T-helper 2 cell treated with Interferon-gamma antibody and Interleukin-4, amounts not matched to agents 5 μg/mL and 100 μg/mL, for 36 hours (primary cell): ENCODE measurements at regions not wholly inside any gene's neighbourhood (a gene's known extent, or its start where the extent isn't known, plus 50 kb on each side); places are given as distances from the start of the nearest gene placed in this dataset.

Experiments
- DNase-seq: peaks from one replicate; pipeline ENCODE4 v3.0.0; 2021; ENCODE audit warnings: low spot score
- H3K27ac Mint-ChIP-seq: one replicate; pipeline ENCODE4 v1.8.0; 2021; ENCODE audit warnings: mild to moderate bottlenecking, mixed read lengths
- H3K27me3 Mint-ChIP-seq: one replicate; pipeline ENCODE4 v1.8.0; 2021; ENCODE audit warnings: low read depth, mixed read lengths
- H3K36me3 Mint-ChIP-seq: one replicate; pipeline ENCODE4 v1.8.0; 2021; ENCODE audit warnings: low read depth, mixed read lengths
- H3K4me1 Mint-ChIP-seq: one replicate; pipeline ENCODE4 v1.8.0; 2021; ENCODE audit warnings: low read depth, mixed read lengths
- H3K4me3 Mint-ChIP-seq: one replicate; pipeline ENCODE4 v1.8.0; 2022; ENCODE audit warnings: mild to moderate bottlenecking, moderate library complexity, mixed read lengths
- H3K9me3 Mint-ChIP-seq: one replicate; pipeline ENCODE4 v1.8.0; 2021; ENCODE audit warnings: mixed read lengths

DNA sequence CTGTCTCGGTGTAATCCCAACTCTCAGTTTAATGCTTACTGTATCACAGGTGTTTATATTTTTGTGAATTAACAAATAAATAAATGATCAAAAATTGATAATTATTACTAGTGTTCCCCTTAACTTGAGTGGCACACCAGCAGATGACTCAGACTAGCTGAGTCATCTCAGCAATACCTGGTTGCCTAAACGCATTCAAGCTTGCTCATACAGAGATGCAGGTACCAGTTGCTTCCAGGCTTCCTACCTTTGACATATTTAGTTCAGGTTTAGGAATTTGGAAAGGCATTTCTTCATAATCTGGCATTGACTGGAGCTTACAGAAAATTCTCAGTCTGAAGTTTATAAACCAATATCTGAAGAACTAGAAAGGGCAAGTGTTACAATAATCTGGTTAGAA lies 78.9 kb upstream of the LMO4 start:
- H3K4me3 Mint-ChIP-seq, result no peak overlapping the region
- no peaks in the 10 kb centered on the region for H3K4me1 Mint-ChIP-seq
- peaks cover 4% of the 10 kb centered on the region for H3K27me3 Mint-ChIP-seq
- no peak overlapping the region for H3K27ac Mint-ChIP-seq
- no peak for DNase-seq
- no peaks in the 10 kb centered on the region for H3K36me3 Mint-ChIP-seq
- no peaks in the 10 kb centered on the region for H3K9me3 Mint-ChIP-seq

DNA sequence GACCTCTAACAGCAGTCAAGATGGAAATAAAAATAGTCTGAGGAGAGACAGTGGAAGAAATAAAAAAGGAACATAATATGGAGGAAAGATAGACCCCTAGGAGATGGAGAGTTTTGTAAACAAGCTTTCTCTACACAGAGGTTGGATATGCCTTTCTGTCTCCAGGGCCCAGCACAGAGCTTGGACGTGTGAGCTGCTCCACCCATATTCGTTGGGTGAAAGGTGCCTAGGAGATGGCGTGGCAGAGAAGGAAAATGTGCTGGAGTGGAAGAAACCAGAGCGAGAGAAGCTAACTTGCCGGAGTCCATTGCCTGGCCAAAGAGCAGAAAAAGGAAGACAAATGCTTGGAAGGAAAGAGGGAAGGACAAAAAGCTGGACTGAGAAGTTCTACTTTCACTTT lies 78.3 kb upstream of the LMO4 start:
- H3K27ac Mint-ChIP-seq, result no peak overlapping the region
- no peaks in the 10 kb centered on the region for H3K36me3 Mint-ChIP-seq
- no peaks in the 10 kb centered on the region for H3K9me3 Mint-ChIP-seq
- H3K4me3 Mint-ChIP-seq, result no peak overlapping the region
- no peaks in the 10 kb centered on the region for H3K4me1 Mint-ChIP-seq
- peaks cover 3% of the 10 kb centered on the region for H3K27me3 Mint-ChIP-seq
- no peak for DNase-seq

DNA sequence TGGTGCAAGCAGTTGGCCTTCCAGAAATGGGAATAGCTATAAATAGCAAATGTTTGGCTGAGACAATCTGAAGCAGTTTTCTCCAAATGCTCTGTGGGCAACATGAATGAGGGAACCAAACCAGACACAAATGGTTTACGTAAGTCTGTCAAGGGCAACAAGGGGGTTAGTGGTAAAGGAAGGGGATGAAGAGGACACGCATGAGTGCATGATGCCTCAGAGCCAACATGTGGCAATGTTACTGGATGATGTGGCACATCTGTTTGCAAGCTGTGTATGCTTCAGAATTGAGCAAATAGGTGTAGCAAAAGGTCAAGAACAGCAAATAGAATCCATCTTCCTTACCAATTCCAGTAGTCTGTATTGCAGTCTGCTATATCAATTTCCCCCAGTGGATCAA lies 76.3 kb upstream of the LMO4 start:
- Mint-ChIP-seq H3K27me3 (peaks cover 3% of the 10 kb centered on the region), H3K27ac (no peak overlapping the region), H3K4me3 (no peak overlapping the region), H3K4me1 (no peaks in the 10 kb centered on the region), H3K9me3 (no peaks in the 10 kb centered on the region), H3K36me3 (no peaks in the 10 kb centered on the region)
- no peak for DNase-seq

- no peak for DNase-seq
- Mint-ChIP-seq H3K9me3 (no peaks in the 10 kb centered on the region), H3K4me3 (no peak overlapping the region), H3K27ac (no peak overlapping the region), H3K27me3 (peaks cover 5% of the 10 kb centered on the region), H3K4me1 (no peaks in the 10 kb centered on the region), H3K36me3 (no peaks in the 10 kb centered on the region)
These were observed 66.0 kb upstream of the LMO4 start for GRCh38 chr1:87262688-87263087.

DNA sequence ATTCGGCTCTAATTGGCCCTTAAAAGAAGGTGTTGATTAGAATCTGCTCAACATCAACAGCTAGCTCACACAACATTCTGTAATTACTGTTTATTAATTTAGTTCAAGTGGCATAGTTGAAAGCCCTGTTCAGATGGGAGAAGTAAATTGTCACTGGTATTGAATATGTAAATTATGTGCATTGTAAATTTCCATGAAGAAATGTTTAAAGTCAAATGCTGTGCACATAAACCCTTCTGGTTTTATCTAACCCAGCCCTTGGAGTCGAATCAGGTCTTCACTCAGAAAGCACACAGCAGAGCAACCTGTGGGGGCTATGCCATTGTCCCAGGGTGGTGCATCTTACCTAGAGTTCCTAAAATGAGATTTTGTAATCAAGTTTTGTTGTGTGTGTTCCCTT lies 65.4 kb upstream of the LMO4 start:
- no peak overlapping the region for H3K4me3 Mint-ChIP-seq
- no peaks in the 10 kb centered on the region for H3K4me1 Mint-ChIP-seq
- H3K9me3 Mint-ChIP-seq, result no peaks in the 10 kb centered on the region
- H3K36me3 Mint-ChIP-seq, result no peaks in the 10 kb centered on the region
- H3K27me3 Mint-ChIP-seq, result peaks cover 6% of the 10 kb centered on the region
- no peak overlapping the region for H3K27ac Mint-ChIP-seq
- no peak for DNase-seq

GRCh38 chr1:87263785-87264184 lies 64.9 kb upstream of the LMO4 start:
- no peaks in the 10 kb centered on the region for H3K36me3 Mint-ChIP-seq
- no peak for DNase-seq
- H3K4me1 Mint-ChIP-seq, result no peaks in the 10 kb centered on the region
- H3K27me3 Mint-ChIP-seq, result peaks cover 6% of the 10 kb centered on the region
- no peaks in the 10 kb centered on the region for H3K9me3 Mint-ChIP-seq
- H3K4me3 Mint-ChIP-seq, result no peak overlapping the region
- H3K27ac Mint-ChIP-seq, result no peak overlapping the region

GRCh38 chr1:87264976-87265375 lies 63.7 kb upstream of the LMO4 start:
- Mint-ChIP-seq H3K36me3 (no peaks in the 10 kb centered on the region), H3K27ac (no peak overlapping the region), H3K27me3 (peaks cover 4% of the 10 kb centered on the region), H3K4me1 (no peaks in the 10 kb centered on the region), H3K9me3 (no peaks in the 10 kb centered on the region), H3K4me3 (no peak overlapping the region)
- no peak for DNase-seq

DNA sequence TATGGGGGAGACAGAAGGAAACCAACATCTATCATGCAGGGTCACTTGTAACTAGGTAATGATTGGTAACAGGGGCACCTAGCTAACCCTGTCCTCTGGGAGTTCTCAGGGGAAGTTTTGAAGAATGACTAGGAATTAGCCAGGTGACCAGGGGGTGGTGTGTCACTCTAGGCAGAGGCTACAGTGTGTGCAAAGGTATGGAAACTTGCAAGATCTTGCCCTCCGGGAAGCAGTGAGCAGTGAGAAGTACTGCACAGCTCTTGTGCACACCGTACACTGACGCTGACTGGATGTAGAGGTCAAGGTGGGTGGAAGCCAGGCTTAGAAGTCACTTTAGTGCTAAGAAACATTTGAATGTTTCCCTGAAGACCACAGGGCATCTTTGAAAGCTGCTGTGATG lies 62.9 kb upstream of the LMO4 start:
- Mint-ChIP-seq H3K4me1 (no peaks in the 10 kb centered on the region), H3K36me3 (no peaks in the 10 kb centered on the region), H3K4me3 (no peak overlapping the region), H3K9me3 (no peaks in the 10 kb centered on the region), H3K27me3 (peaks cover 4% of the 10 kb centered on the region), H3K27ac (no peak overlapping the region)
- DNase-seq, result no peak

DNA sequence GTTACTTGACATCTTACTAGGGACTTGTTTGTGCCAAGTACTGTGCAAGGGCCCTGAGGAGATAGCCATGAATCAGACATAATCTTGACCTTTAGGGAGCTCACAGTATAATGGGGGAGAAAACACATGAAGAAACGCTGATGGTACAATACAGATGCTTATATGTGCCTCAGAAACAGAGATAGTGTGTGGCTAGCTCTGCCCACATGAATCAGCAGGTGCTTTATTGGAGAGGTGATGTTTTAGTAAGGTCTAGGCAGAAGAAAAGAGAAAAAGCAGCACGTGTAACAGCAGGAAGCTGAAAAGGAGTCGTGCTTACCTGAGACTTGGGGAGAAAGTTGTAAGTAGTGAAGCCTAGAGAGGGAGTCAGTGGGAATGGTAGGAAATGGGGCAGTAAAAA lies 60.6 kb upstream of the LMO4 start:
- no peaks in the 10 kb centered on the region for H3K36me3 Mint-ChIP-seq
- no peaks in the 10 kb centered on the region for H3K4me1 Mint-ChIP-seq
- no peak overlapping the region for H3K4me3 Mint-ChIP-seq

GRCh38 chr1:87269921-87270320 lies 58.8 kb upstream of the LMO4 start:
- no peaks in the 10 kb centered on the region for H3K4me1 Mint-ChIP-seq

More for the DNA sequence above, 60.6 kb upstream of the LMO4 start:
- no peak for DNase-seq
- Mint-ChIP-seq H3K27me3 (peaks cover 7% of the 10 kb centered on the region), H3K27ac (no peak overlapping the region), H3K9me3 (no peaks in the 10 kb centered on the region)

GRCh38 chr1:87273291-87273690 lies 55.4 kb upstream of the LMO4 start:
- Mint-ChIP-seq H3K4me3 (no peak overlapping the region), H3K9me3 (no peaks in the 10 kb centered on the region), H3K36me3 (no peaks in the 10 kb centered on the region), H3K27ac (no peak overlapping the region), H3K27me3 (peaks cover 13% of the 10 kb centered on the region), H3K4me1 (no peaks in the 10 kb centered on the region)
- no peak for DNase-seq

More at GRCh38 chr1:87269921-87270320, 58.8 kb upstream of the LMO4 start:
- DNase-seq, result no peak
- Mint-ChIP-seq H3K9me3 (no peaks in the 10 kb centered on the region), H3K36me3 (no peaks in the 10 kb centered on the region), H3K27ac (no peak overlapping the region), H3K27me3 (peaks cover 9% of the 10 kb centered on the region), H3K4me3 (no peak overlapping the region)

- H3K27ac Mint-ChIP-seq, result no peak overlapping the region
- H3K4me1 Mint-ChIP-seq, result no peaks in the 10 kb centered on the region
- no peak overlapping the region for H3K4me3 Mint-ChIP-seq
- DNase-seq, result no peak
- no peaks in the 10 kb centered on the region for H3K36me3 Mint-ChIP-seq
- no peaks in the 10 kb centered on the region for H3K9me3 Mint-ChIP-seq
- peaks cover 13% of the 10 kb centered on the region for H3K27me3 Mint-ChIP-seq
These were observed 53.8 kb upstream of the LMO4 start for GRCh38 chr1:87274851-87275250.

DNA sequence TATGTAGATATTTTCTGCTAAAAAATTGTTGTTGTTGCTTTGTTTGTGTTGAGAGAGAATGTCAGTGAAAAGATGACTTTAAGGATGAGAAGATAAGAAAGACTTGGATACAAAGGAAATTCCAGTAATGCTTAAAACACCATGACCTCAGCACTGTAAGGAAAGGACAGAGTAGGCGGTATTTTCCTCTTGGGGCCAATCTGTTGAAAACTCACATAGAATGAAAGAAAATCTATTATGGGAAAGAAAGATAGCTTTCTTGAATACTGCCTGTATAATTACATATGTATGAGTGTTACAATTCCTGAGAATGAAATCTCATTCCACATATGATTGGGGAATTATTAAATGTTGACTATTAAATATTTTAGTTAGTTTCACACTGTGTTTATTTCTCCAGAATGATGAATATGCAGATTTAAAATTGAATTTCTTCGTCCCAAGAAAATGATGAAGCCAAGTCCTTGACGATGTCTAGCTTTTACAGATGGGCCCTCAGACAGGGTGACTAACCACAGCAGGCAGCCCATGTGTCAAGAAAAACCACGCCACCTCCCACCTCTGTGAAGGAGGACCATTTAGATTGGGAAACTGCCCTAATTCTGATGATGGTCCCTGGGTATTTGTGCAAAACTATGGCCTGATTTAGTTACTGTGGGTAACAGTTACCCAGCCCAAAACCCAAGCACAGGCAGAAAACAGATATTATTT lies 49.7 kb upstream of the LMO4 start:
- no peak overlapping the region for H3K4me3 Mint-ChIP-seq
- no peak for DNase-seq
- H3K4me1 Mint-ChIP-seq, result no peaks in the 10 kb centered on the region
- H3K9me3 Mint-ChIP-seq, result no peaks in the 10 kb centered on the region
- H3K36me3 Mint-ChIP-seq, result no peaks in the 10 kb centered on the region
- no peak overlapping the region for H3K27ac Mint-ChIP-seq
- peaks cover 11% of the 10 kb centered on the region for H3K27me3 Mint-ChIP-seq
